Activated B cell treated with CpG ODN at 0.5 μM for 24 hours (primary cell): ENCODE measurements at regions not wholly inside any gene's neighbourhood (a gene's known extent, or its start where the extent isn't known, plus 50 kb on each side); places are given as distances from the start of the nearest gene placed in this dataset.
"Not testable (repeated sequence)": the region's sequence is repeated elsewhere in the genome, so short reads cannot be mapped to it uniquely, and the experiment has no call there.

Source experiments
- ATAC-seq: fragments of 200-7000 bp; cut with Tn5 transposase; one replicate; pipeline ENCODE4 v1.10.0; 2021; ENCODE audit warnings: low read depth, mild to moderate bottlenecking, moderate library complexity
- CTCF ChIA-PET: fragments of 350-600 bp; sonication (Branson Sonifier 250); formaldehyde crosslinking; loops from one replicate; lab custom pipeline; 2021; ENCODE audit warnings: antibody characterized with exemption; lab: Charles Lee
- POLR2A ChIA-PET: fragments of 350-600 bp; sonication (Branson Sonifier 250); formaldehyde crosslinking; loops from one replicate; lab custom pipeline; 2021; ENCODE audit warnings: antibody characterized with exemption; lab: Charles Lee
- DNase-seq: peaks from one replicate; pipeline ENCODE4 v3.0.0; 2022
- H3K27ac Mint-ChIP-seq: one replicate; pipeline ENCODE4 v1.8.0; 2020; ENCODE audit warnings: mixed read lengths
- H3K27me3 Mint-ChIP-seq: one replicate; pipeline ENCODE4 v1.8.0; 2021; ENCODE audit warnings: mixed read lengths
- H3K36me3 Mint-ChIP-seq: one replicate; pipeline ENCODE4 v1.8.0; 2021; ENCODE audit warnings: low read depth, mixed read lengths
- H3K4me1 Mint-ChIP-seq: one replicate; pipeline ENCODE4 v1.8.0; 2021; ENCODE audit warnings: mixed read lengths
- H3K4me3 Mint-ChIP-seq: one replicate; pipeline ENCODE4 v1.8.0; 2020; ENCODE audit warnings: mild to moderate bottlenecking, mixed read lengths
- H3K9me3 Mint-ChIP-seq: one replicate; pipeline ENCODE4 v1.8.0; 2020; ENCODE audit warnings: mixed read lengths
- intact Hi-C: fragments of 100-400 bp; cut with micrococcal nuclease; formaldehyde crosslinking; loops from one replicate; pipeline ENCODE4 v1.15.1; 2024
- TF ChIP-seq, protein P1 (sequence below): fragments of 200-600 bp; IDR thresholded peaks from one replicate; pipeline ENCODE4 v1.8.0; 2022; ENCODE audit warnings: antibody characterized with exemption, mild to moderate bottlenecking

DNA sequence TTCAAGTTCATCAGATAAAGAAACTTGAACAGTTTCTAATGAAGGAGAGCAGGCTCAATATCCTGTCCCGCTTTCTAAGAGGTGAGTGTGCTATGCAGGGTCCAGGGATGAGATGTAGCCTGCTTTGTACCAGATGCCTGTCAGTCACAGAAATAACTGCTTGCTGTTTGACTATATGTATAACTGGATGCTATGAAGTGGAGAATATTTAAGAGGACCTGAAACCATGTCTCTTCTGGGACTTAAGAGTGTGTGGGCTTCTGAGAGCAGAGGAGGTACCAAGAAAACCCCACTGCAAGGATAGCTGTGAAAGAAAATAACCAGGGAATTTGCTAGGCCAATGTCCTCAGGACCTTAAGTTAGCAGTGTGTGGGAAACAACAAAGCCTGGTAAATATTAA is 246.3 kb upstream of the RFC3 start:
- TF ChIP-seq, protein P1, sequence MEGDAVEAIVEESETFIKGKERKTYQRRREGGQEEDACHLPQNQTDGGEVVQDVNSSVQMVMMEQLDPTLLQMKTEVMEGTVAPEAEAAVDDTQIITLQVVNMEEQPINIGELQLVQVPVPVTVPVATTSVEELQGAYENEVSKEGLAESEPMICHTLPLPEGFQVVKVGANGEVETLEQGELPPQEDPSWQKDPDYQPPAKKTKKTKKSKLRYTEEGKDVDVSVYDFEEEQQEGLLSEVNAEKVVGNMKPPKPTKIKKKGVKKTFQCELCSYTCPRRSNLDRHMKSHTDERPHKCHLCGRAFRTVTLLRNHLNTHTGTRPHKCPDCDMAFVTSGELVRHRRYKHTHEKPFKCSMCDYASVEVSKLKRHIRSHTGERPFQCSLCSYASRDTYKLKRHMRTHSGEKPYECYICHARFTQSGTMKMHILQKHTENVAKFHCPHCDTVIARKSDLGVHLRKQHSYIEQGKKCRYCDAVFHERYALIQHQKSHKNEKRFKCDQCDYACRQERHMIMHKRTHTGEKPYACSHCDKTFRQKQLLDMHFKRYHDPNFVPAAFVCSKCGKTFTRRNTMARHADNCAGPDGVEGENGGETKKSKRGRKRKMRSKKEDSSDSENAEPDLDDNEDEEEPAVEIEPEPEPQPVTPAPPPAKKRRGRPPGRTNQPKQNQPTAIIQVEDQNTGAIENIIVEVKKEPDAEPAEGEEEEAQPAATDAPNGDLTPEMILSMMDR, result no peak
- Mint-ChIP-seq H3K36me3 (no peaks in the 10 kb centered on the region), H3K4me3 (no peak overlapping the region), H3K27ac (no peak overlapping the region), H3K27me3 (no peaks in the 10 kb centered on the region), H3K9me3 (no peaks in the 10 kb centered on the region), H3K4me1 (no peaks in the 10 kb centered on the region)
- intact Hi-C loops, result no loop called here
- CTCF ChIA-PET, result no interaction called here
- POLR2A ChIA-PET, result no interaction called here
- DNase-seq (no peak), ATAC-seq (no peak)

DNA sequence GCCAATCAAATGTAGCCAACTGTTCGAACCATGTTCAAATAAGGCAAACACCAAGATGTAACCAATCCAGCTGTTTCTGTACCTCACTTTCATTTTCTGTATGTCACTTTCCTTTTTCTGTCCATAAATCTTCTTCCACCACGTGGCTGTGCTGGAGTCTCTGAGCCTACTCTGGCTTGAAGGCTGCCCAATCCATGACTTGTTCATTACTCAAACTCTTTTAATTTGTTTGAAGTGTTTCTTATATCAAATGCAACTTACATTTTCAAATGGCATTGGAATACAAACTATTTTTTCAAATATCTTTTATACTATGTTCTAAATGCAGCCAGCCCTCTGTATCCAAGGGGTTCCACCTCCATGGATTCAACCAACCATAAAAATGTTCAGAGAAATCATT is 245.6 kb upstream of the RFC3 start:
- ATAC-seq, intact Hi-C loops: not testable (repeated sequence)

GRCh38 chr13:33575378-33575777 is 242.6 kb upstream of the RFC3 start:
- Mint-ChIP-seq H3K36me3 (no peaks in the 10 kb centered on the region), H3K27me3 (peaks cover 15% of the 10 kb centered on the region), H3K4me1 (no peaks in the 10 kb centered on the region), H3K27ac (no peak overlapping the region), H3K4me3 (no peak overlapping the region), H3K9me3 (no peaks in the 10 kb centered on the region)
- TF ChIP-seq, protein P1, result no peak
- ATAC-seq (no peak), DNase-seq (no peak)
- ChIA-PET CTCF (no interaction called here), POLR2A (no interaction called here)
- intact Hi-C loops, result no loop called here

More for the DNA sequence above, 245.6 kb upstream of the RFC3 start:
- H3K27ac Mint-ChIP-seq, H3K4me1 Mint-ChIP-seq, H3K36me3 Mint-ChIP-seq, H3K27me3 Mint-ChIP-seq, POLR2A ChIA-PET, CTCF ChIA-PET, H3K9me3 Mint-ChIP-seq, DNase-seq, H3K4me3 Mint-ChIP-seq: not testable (repeated sequence)

DNA sequence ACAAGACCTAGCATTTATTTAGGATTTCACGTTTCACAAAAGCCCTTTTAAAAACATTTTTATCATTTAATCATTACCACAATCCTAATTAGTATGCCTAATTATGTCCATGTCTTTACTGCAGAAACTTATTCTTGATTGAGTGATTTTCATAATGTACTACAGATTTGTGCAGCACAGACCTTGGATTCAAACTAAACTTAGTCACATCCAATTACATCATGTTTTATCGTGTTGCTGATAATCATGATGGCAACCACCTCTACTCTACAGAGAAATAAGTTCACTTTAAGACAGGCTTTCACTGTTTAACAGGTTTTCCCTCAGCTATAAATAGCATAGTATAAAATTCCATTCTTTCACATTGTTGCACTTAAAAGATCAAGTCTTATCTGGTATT is 240.9 kb upstream of the RFC3 start:
- ChIA-PET POLR2A (no interaction called here), CTCF (no interaction called here)
- TF ChIP-seq, protein P1, result no peak
- H3K4me3 Mint-ChIP-seq, result no peak overlapping the region
- H3K9me3 Mint-ChIP-seq, result no peaks in the 10 kb centered on the region
- peaks cover 15% of the 10 kb centered on the region for H3K27me3 Mint-ChIP-seq
- no peaks in the 10 kb centered on the region for H3K4me1 Mint-ChIP-seq
- H3K27ac Mint-ChIP-seq, result no peak overlapping the region
- H3K36me3 Mint-ChIP-seq, result no peaks in the 10 kb centered on the region
- ATAC-seq (no peak), DNase-seq (no peak)
- intact Hi-C loops, result no loop called here

- no peak overlapping the region for H3K27ac Mint-ChIP-seq
- H3K4me3 Mint-ChIP-seq, result no peak overlapping the region
- ATAC-seq, result no peak
- no peaks in the 10 kb centered on the region for H3K9me3 Mint-ChIP-seq
- TF ChIP-seq, protein P1, result no peak
- no peaks in the 10 kb centered on the region for H3K36me3 Mint-ChIP-seq
- H3K27me3 Mint-ChIP-seq, result peaks cover 15% of the 10 kb centered on the region
- ChIA-PET CTCF (no interaction called here), POLR2A (no interaction called here)
- intact Hi-C loops, result no loop called here
- no peaks in the 10 kb centered on the region for H3K4me1 Mint-ChIP-seq
- no peak for DNase-seq
Measured at GRCh38 chr13:33578786-33579185, 239.2 kb upstream of the RFC3 start.

DNA sequence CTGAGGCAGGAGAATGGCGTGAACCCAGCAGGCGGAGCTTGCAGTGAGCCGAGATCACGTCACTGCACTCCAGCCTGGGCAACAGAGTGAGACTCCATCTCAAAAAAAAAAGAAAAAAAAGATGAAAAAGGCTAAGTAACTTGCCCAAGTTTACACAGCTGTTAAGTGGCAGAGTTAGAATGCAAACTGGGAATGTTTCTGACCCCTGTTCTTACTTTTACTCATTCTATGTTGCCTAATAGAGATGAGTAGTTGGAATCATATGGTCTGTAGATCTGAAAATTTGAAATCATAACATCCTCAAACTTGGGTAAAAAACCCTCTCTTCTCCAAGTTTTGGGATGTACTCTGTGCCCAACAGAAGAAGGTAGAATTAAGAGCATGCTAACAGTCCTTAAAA is 235.8 kb upstream of the RFC3 start:
- ChIA-PET CTCF (no interaction called here), POLR2A (no interaction called here)
- Mint-ChIP-seq H3K27ac (no peak overlapping the region), H3K27me3 (peaks cover 15% of the 10 kb centered on the region), H3K36me3 (no peaks in the 10 kb centered on the region), H3K4me3 (no peak overlapping the region), H3K4me1 (no peaks in the 10 kb centered on the region), H3K9me3 (peaks cover 3% of the 10 kb centered on the region)
- intact Hi-C loops, result no loop called here
- TF ChIP-seq, protein P1, result no peak
- ATAC-seq (no peak), DNase-seq (no peak)
